CD4-positive, alpha-beta T cell treated with Interleukin-4 for 4 hours (primary cell): ENCODE measurements at regions not wholly inside any gene's neighbourhood (a gene's known extent, or its start where the extent isn't known, plus 50 kb on each side); places are given as distances from the start of the nearest gene placed in this dataset.

Source experiments
- DNase-seq: peaks from one replicate; pipeline ENCODE4 v3.0.0-alpha.2; 2020

- no peak for DNase-seq
Observed at GRCh38 chr2:146158072-146158674, 1638.3 kb upstream of the ZEB2 start.

- no peak for DNase-seq
Observed at GRCh38 chr2:146147448-146148012, 1627.6 kb upstream of the ZEB2 start.

GRCh38 chr2:146143971-146144370, 1624.1 kb upstream of the ZEB2 start:
- DNase-seq, result no peak

GRCh38 chr2:146138820-146139219, 1618.9 kb upstream of the ZEB2 start:
- no peak for DNase-seq

GRCh38 chr2:146135245-146135644, 1615.3 kb upstream of the ZEB2 start:
- DNase-seq, result no peak

- no peak for DNase-seq
Observed at GRCh38 chr2:146131785-146132184, 1611.9 kb upstream of the ZEB2 start.

GRCh38 chr2:146131048-146131447, 1611.1 kb upstream of the ZEB2 start:
- DNase-seq, result no peak

GRCh38 chr2:146130290-146130689, 1610.4 kb upstream of the ZEB2 start:
- DNase-seq, result no peak

GRCh38 chr2:146129231-146129630, 1609.3 kb upstream of the ZEB2 start:
- no peak for DNase-seq

- no peak for DNase-seq
Observed at GRCh38 chr2:146128216-146128615, 1608.3 kb upstream of the ZEB2 start.

- no peak for DNase-seq
Observed at GRCh38 chr2:146125551-146125950, 1605.6 kb upstream of the ZEB2 start.

GRCh38 chr2:146124741-146125140, 1604.8 kb upstream of the ZEB2 start:
- DNase-seq, result no peak

- no peak for DNase-seq
Observed at GRCh38 chr2:146123714-146124113, 1603.8 kb upstream of the ZEB2 start.

GRCh38 chr2:146123256-146123655, 1603.3 kb upstream of the ZEB2 start:
- no peak for DNase-seq

- no peak for DNase-seq
Observed at GRCh38 chr2:146119586-146119985, 1599.7 kb upstream of the ZEB2 start.

GRCh38 chr2:146108993-146109392, 1589.1 kb upstream of the ZEB2 start:
- no peak for DNase-seq

GRCh38 chr2:146094185-146094584, 1574.3 kb upstream of the ZEB2 start:
- DNase-seq, result no peak

GRCh38 chr2:146081459-146081858, 1561.5 kb upstream of the ZEB2 start:
- no peak for DNase-seq

GRCh38 chr2:146080925-146081324, 1561.0 kb upstream of the ZEB2 start:
- no peak for DNase-seq

GRCh38 chr2:146079216-146079615, 1559.3 kb upstream of the ZEB2 start:
- no peak for DNase-seq

GRCh38 chr2:146077156-146077555, 1557.2 kb upstream of the ZEB2 start:
- no peak for DNase-seq

- DNase-seq, result no peak
Observed at GRCh38 chr2:146068051-146068450, 1548.1 kb upstream of the ZEB2 start.

- DNase-seq, result no peak
Observed at GRCh38 chr2:146048141-146048540, 1528.2 kb upstream of the ZEB2 start.

GRCh38 chr2:146041274-146041910, 1521.5 kb upstream of the ZEB2 start:
- no peak for DNase-seq

GRCh38 chr2:146040051-146040450, 1520.1 kb upstream of the ZEB2 start:
- DNase-seq, result no peak
